HG03280 (cell line): ENCODE measurements at regions not wholly inside any gene's neighbourhood (a gene's known extent, or its start where the extent isn't known, plus 50 kb on each side); places are given as distances from the start of the nearest gene placed in this dataset.

ENCODE experiments used
- ATAC-seq: cut with Tn5 transposase; IDR thresholded peaks from one replicate; pipeline ENCODE4 v1.9.1; 2021; ENCODE audit warnings: mild to moderate bottlenecking, moderate library complexity; ENCODE audit not compliant: unreplicated experiment

GRCh38 chr13:25044071-25044470, 51.9 kb upstream of the PABPC3 start:
- ATAC-seq = no peak
